ENCODE measurements at regions not wholly inside any gene's neighbourhood (a gene's known extent, or its start where the extent isn't known, plus 50 kb on each side); places are given as distances from the start of the nearest gene placed in this dataset.

DNA sequence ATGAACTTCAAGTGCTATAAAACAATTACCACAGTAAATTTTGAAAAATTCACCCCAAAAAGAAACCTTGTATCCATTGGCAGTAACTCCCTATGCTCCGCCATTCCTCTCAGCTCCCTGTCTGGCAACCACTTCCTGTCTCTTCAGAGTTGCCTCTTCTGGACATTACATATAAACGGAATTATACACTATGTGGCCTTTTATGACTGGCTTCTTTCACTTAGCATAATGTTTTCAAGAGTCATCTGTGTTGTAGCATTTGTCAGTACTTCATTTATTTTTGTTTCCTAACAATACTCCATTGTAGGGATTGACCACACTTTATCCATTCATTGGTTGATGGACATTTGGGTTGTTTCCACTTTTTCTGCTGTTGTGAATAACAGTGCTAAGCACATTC, 50.1 kb downstream of the CEP43 start:
- no peak for DNase-seq

DNA sequence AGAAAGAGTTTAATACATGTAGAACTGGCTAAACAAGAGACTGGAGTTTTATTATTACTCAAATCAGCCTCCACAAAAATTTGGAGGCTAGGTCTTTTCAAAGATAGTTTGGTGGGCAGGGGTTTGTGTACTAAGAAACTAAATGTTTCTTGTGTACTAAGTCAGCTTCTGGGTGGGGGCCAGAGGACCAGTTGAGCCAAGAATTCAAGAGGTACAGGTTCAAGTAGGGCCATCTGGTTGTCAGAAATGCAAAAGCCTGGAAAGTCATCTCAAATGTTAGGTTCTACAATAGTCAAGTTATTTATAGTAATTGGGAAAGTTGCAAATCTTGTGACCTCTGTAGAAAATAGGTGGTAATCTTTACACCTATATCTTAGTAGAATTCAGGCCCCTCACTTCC, 51.7 kb downstream of the CEP43 start:
- no peak for DNase-seq

DNA sequence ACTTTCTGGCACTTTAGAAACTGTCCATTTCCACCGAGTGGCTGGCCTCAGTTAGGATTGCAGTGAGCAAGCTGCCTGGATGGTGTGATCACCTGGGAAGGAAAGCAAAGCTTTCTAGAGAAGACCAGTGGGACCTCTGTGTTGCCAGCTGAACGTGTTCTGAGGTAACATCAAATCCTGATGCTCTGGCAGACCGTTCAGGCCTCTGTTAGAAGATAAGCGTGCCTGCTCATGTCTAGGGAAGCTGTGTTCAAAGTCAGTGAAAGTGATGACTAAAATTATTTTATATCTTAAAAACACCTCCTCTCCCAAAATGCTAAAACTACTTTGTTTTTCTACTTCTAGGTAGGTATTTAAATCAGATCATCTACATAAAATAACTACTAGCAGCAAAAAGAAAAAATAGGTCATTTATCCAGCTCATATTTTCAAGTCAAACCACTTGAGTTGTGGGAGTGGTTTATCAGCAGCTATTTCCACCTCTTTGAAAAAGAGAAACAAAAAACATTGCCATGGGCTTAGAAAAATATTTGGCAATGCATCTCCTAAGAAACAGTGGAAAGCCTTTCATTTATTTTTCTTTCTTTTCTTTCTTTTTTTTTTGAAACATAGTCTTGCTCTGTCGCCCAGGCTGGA, 54.8 kb downstream of the CEP43 start:
- DNase-seq: no peak

DNA sequence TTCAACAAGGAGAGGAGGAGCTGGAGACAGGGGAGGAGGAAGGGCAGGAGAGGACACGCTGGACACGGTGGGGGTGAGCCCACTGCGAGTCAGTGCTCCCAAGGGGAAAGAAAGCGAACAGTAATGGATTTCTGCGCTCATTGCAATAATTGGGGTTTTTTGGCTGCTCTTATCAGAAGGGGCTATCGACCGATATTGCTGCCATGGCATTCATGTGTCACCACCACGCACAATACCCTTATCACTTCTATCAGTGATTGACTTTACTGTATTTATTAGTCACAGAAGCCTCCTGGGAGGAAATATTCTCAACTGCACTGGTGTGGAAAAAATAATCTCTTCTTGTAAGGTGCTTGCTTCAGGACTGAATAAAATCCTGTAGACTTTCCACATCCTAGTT, 55.8 kb downstream of the CEP43 start:
- DNase-seq: no peak

DNA sequence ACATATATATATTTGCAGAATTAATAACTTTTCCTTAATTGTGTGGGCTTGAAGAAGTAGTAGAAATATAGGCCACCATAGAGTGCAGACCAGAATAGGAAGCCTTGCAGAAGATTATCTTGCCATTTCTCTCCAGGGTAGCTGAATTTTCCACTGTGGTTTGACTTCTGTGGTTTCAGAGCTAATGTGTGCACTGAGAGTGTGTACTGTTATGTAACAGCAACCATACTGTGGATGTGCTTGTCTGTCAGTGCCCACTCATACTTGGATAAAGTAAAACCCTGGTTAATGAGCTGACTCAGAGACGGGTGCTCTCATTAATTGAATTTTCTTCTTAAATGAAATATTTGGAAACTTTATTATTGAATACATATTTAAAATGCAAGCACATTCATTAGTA, 57.2 kb downstream of the CEP43 start:
- DNase-seq: peak in 1 of 2 donors; percentile 42

DNA sequence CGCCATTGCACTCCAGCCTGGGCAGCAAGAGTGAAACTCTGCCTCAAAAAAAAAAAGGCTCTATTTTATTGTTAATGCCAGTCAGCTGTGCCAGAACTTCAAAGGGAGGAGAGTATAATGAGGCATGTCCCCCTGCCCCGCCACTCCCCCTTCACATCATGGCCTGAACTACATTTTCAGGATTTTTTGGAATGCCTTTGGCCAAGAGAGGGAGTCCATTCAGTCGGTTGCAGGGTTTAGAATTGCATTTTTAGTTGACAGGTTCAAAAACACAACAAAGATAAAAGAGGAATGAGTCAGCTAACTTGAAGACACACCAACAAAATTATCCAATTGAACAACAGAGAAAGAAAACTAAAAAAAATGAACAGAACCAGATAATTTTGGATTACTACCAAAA, 59.1 kb downstream of the CEP43 start:
- DNase-seq: no peak

Measured in activated CD4-positive, alpha-beta T cell treated with anti-CD3 and anti-CD28 coated beads for 4 hours (primary cell).